Endodermal cell (in vitro differentiated cells): ENCODE measurements at regions not wholly inside any gene's neighbourhood (a gene's known extent, or its start where the extent isn't known, plus 50 kb on each side); places are given as distances from the start of the nearest gene placed in this dataset.

Experiments used
- DNase-seq: peaks from one replicate; pipeline ENCODE4 v3.0.0-alpha.2; 2017
- H3K27ac ChIP-seq: 2 replicates; pipeline ENCODE4 v1.5.1; 2013; ENCODE audit warnings: mild to moderate bottlenecking, low read depth, low read length, moderate library complexity
- H3K27me3 ChIP-seq: 2 replicates; pipeline ENCODE4 v1.6.1; 2013; ENCODE audit warnings: mild to moderate bottlenecking, low read length, moderate library complexity; ENCODE audit not compliant: insufficient read depth, control insufficient read depth, poor library complexity, severe bottlenecking
- H3K36me3 ChIP-seq: 2 replicates; pipeline ENCODE4 v1.7.0; 2013; ENCODE audit warnings: mild to moderate bottlenecking, low read length, moderate library complexity; ENCODE audit not compliant: control insufficient read depth, insufficient read depth
- H3K4me1 ChIP-seq: one replicate; pipeline ENCODE4 v1.7.0; 2013; ENCODE audit warnings: low read length; ENCODE audit not compliant: control insufficient read depth, insufficient read depth
- H3K4me3 ChIP-seq: 2 replicates; pipeline ENCODE4 v1.5.1; 2013; ENCODE audit warnings: mild to moderate bottlenecking, low read length, moderate library complexity
- H3K9ac ChIP-seq: 2 replicates; pipeline ENCODE4 v1.6.1; 2013; ENCODE audit warnings: mild to moderate bottlenecking, low read length, moderate library complexity; ENCODE audit not compliant: poor library complexity, severe bottlenecking; ENCODE audit errors: extremely low read depth
- H3K9me3 ChIP-seq: 2 replicates; pipeline ENCODE4 v1.6.1; 2013; ENCODE audit warnings: mild to moderate bottlenecking, low read length, moderate library complexity; ENCODE audit not compliant: control insufficient read depth
- H3K27ac Mint-ChIP-seq: 2 replicates; pipeline ENCODE4 v1.8.0; 2020; ENCODE audit warnings: mixed read lengths
- H3K27me3 Mint-ChIP-seq: 2 replicates; pipeline ENCODE4 v1.8.0; 2021; ENCODE audit warnings: mild to moderate bottlenecking, mixed read lengths; ENCODE audit not compliant: insufficient read depth
- H3K36me3 Mint-ChIP-seq: 2 replicates; pipeline ENCODE4 v1.8.0; 2020; ENCODE audit warnings: low read depth, mixed read lengths
- H3K4me1 Mint-ChIP-seq: 2 replicates; pipeline ENCODE4 v1.8.0; 2020; ENCODE audit warnings: mixed read lengths
- H3K4me3 Mint-ChIP-seq: 2 replicates; pipeline ENCODE4 v1.8.0; 2020; ENCODE audit warnings: mild to moderate bottlenecking, moderate library complexity, mixed read lengths
- H3K9me3 Mint-ChIP-seq: 2 replicates; pipeline ENCODE4 v1.8.0; 2020; ENCODE audit warnings: mild to moderate bottlenecking, mixed read lengths
- CTCF ChIP-seq: fragments of 200-600 bp; sonication (generic); conservative IDR thresholded peaks from 2 replicates; pipeline ENCODE4 v1.5.0; 2021; ENCODE audit warnings: antibody characterized with exemption, mild to moderate bottlenecking
- WGBS, 2 experiments: methylation state at CpG; one replicate each; pipeline versions ENCODE4 v1.1.5 to v1.1.7; 2013; ENCODE audit warnings: missing lambda C conversion rate in 2 of 2, mixed read lengths in 1 of 2; ENCODE audit not compliant: insufficient coverage in 1 of 2, insufficient read length in 1 of 2; 5-methylcytosine and 5-hydroxymethylcytosine counted together

GRCh38 chr2:6442252-6442985, 423.3 kb downstream of the CMPK2 start:
- no peaks in the 10 kb centered on the region for H3K9me3 ChIP-seq
- H3K9ac ChIP-seq, result no peak overlapping the region
- no peak overlapping the region for H3K4me3 Mint-ChIP-seq
- no peaks in the 10 kb centered on the region for H3K4me1 Mint-ChIP-seq
- H3K36me3 Mint-ChIP-seq, result no peaks in the 10 kb centered on the region
- no peaks in the 10 kb centered on the region for H3K9me3 Mint-ChIP-seq
- H3K27me3 ChIP-seq, result no peaks in the 10 kb centered on the region
- peak overlapping the region; percentile 12 for H3K27ac ChIP-seq
- 70 to 86% methylated on average over 2 to 3 of the region's 3 CpGs for WGBS, 2 experiments
- H3K36me3 ChIP-seq, result no peaks in the 10 kb centered on the region
- no peak for DNase-seq
- no peaks in the 10 kb centered on the region for H3K4me1 ChIP-seq
- no peak for TF ChIP-seq CTCF
- no peak overlapping the region for H3K27ac Mint-ChIP-seq
- H3K27me3 Mint-ChIP-seq, result no peaks in the 10 kb centered on the region
- no peak overlapping the region for H3K4me3 ChIP-seq

GRCh38 chr2:6443061-6443823, 422.5 kb downstream of the CMPK2 start:
- TF ChIP-seq CTCF, result no peak
- H3K4me3 ChIP-seq, result no peak overlapping the region
- H3K27me3 ChIP-seq, result no peaks in the 10 kb centered on the region
- 89 to 92% methylated on average over 3 to 4 of the region's 4 CpGs for WGBS, 2 experiments
- Mint-ChIP-seq H3K27me3 (no peaks in the 10 kb centered on the region), H3K4me3 (no peak overlapping the region), H3K36me3 (no peaks in the 10 kb centered on the region), H3K4me1 (no peaks in the 10 kb centered on the region), H3K9me3 (no peaks in the 10 kb centered on the region), H3K27ac (no peak overlapping the region)
- no peak overlapping the region for H3K9ac ChIP-seq
- peak overlapping the region; percentile 12 for H3K27ac ChIP-seq
- H3K4me1 ChIP-seq, result no peaks in the 10 kb centered on the region
- no peaks in the 10 kb centered on the region for H3K9me3 ChIP-seq
- no peaks in the 10 kb centered on the region for H3K36me3 ChIP-seq
- DNase-seq, result no peak

GRCh38 chr2:6444514-6444913, 421.2 kb downstream of the CMPK2 start:
- H3K27ac ChIP-seq, result no peak overlapping the region
- no peaks in the 10 kb centered on the region for H3K9me3 Mint-ChIP-seq
- no peaks in the 10 kb centered on the region for H3K27me3 ChIP-seq
- WGBS, 2 experiments, result 95 to 96% methylated on average over 2 of the region's 2 CpGs
- no peak overlapping the region for H3K4me3 ChIP-seq
- H3K36me3 ChIP-seq, result no peaks in the 10 kb centered on the region
- H3K36me3 Mint-ChIP-seq, result no peaks in the 10 kb centered on the region
- no peaks in the 10 kb centered on the region for H3K9me3 ChIP-seq
- H3K27ac Mint-ChIP-seq, result no peak overlapping the region
- no peak overlapping the region for H3K4me3 Mint-ChIP-seq
- no peaks in the 10 kb centered on the region for H3K27me3 Mint-ChIP-seq
- no peak overlapping the region for H3K9ac ChIP-seq
- TF ChIP-seq CTCF, result no peak
- H3K4me1 Mint-ChIP-seq, result no peaks in the 10 kb centered on the region
- no peaks in the 10 kb centered on the region for H3K4me1 ChIP-seq
- no peak for DNase-seq
